H1 (cell line): ENCODE measurements at regions not wholly inside any gene's neighbourhood (a gene's known extent, or its start where the extent isn't known, plus 50 kb on each side); places are given as distances from the start of the nearest gene placed in this dataset.

Experiments
- BRCA1 ChIP-seq: IDR thresholded peaks from 2 replicates; pipeline ENCODE4 v1.6.1; 2012; ENCODE audit warnings: low read depth, low read length, improper control_type of control experiment
- CHD7 ChIP-seq: fragments of 300-600 bp; sonication (generic); IDR thresholded peaks from 2 replicates; pipeline ENCODE4 v1.7.1; 2012; ENCODE audit warnings: low read length, moderate library complexity, mild to moderate bottlenecking, inconsistent platforms; ENCODE audit not compliant: insufficient replicate concordance
- CTCF ChIP-seq, 3 experiments: IDR thresholded peaks; 1 replicate in 2 of 3; 2 replicates in 1 of 3; pipeline versions ENCODE4 v1.5.1 to v1.6.1; 2011; ENCODE audit warnings: low read length in 3 of 3, mild to moderate bottlenecking in 3 of 3, inconsistent platforms in 2 of 3, low read depth in 1 of 3, moderate library complexity in 1 of 3; ENCODE audit not compliant: insufficient read depth in 1 of 3; ENCODE audit errors: control extremely low read depth in 1 of 3
- E2F6 ChIP-seq: IDR thresholded peaks from 2 replicates; pipeline ENCODE4 v1.6.1; 2012; ENCODE audit warnings: inconsistent platforms
- EZH2 ChIP-seq: fragments of 200-600 bp; sonication (generic); IDR thresholded peaks from 2 replicates; pipeline ENCODE4 v1.7.1; 2012; ENCODE audit warnings: low read depth, mild to moderate bottlenecking, moderate library complexity, low read length, inconsistent platforms; ENCODE audit not compliant: severe bottlenecking
- HDAC6 ChIP-seq: IDR thresholded peaks from one replicate; pipeline ENCODE4 v1.7.1; 2012; ENCODE audit warnings: low read depth, mild to moderate bottlenecking, inconsistent platforms, low read length, moderate library complexity
- KDM1A ChIP-seq: fragments of 200-600, 300-600 bp; sonication (generic); IDR thresholded peaks from 2 replicates; pipeline ENCODE4 v1.7.1; 2016; ENCODE audit warnings: mild to moderate bottlenecking, low read length, borderline replicate concordance
- POLR2A ChIP-seq, 2 experiments: IDR thresholded peaks; 1 replicate in 1 of 2; 2 replicates in 1 of 2; pipeline ENCODE4 v1.6.1; 2011; ENCODE audit warnings: low read depth in 2 of 2, low read length in 2 of 2, mild to moderate bottlenecking in 2 of 2; ENCODE audit errors: control extremely low read depth in 1 of 2
- RNF2 ChIP-seq: fragments of 200-900, 300-1000 bp; sonication (generic); IDR thresholded peaks from 2 replicates; pipeline ENCODE4 v1.7.1; 2016; ENCODE audit warnings: borderline replicate concordance, low read depth, mild to moderate bottlenecking, antibody characterized with exemption, low read length; ENCODE audit not compliant: poor library complexity, severe bottlenecking; ENCODE audit errors: missing control alignments
- SRF ChIP-seq: IDR thresholded peaks from 2 replicates; pipeline ENCODE4 v1.6.1; 2011; ENCODE audit warnings: mild to moderate bottlenecking, low read depth, low read length, moderate library complexity

- TF ChIP-seq POLR2A (IDR thresholded peaks at IDR 0.05; ENCODE audit: control extremely low read depth in 1 of 2, low read depth in 2 of 2, low read length in 2 of 2) = no peak
- no peak for TF ChIP-seq EZH2
- TF ChIP-seq CTCF (IDR thresholded peaks at IDR 0.05; ENCODE audit: control extremely low read depth in 1 of 3, insufficient read depth in 1 of 3, low read depth in 1 of 3, low read length in 3 of 3) = no peak
- no peak for TF ChIP-seq E2F6
- TF ChIP-seq KDM1A = no peak
- TF ChIP-seq RNF2 = no peak
- TF ChIP-seq BRCA1 = no peak
- TF ChIP-seq SRF = no peak
- TF ChIP-seq HDAC6 = no peak
- no peak for TF ChIP-seq CHD7
These were observed 145.3 kb upstream of the ZNF521 start for GRCh38 chr18:25497151-25497794.
